Head of caudate nucleus (tissue), 42 donors: ENCODE measurements at regions not wholly inside any gene's neighbourhood (a gene's known extent, or its start where the extent isn't known, plus 50 kb on each side); places are given as distances from the start of the nearest gene placed in this dataset.
"Not testable (repeated sequence)": the region's sequence is repeated elsewhere in the genome, so short reads cannot be mapped to it uniquely, and the experiment has no call there.

Experiments used
- DNase-seq, 42 donors: peaks; one replicate each; pipeline versions ENCODE4 v3.0.0 to v3.0.0-alpha.2; 2020 to 2021; ENCODE audit warnings: mixed read lengths in 7 of 42
- intact Hi-C: fragments of 100-400 bp; cut with DNase I; formaldehyde crosslinking; loops from one replicate; pipeline ENCODE4 v1.15.0; 2022

GRCh38 chr16:64679976-64680690 lies 441.7 kb downstream of the CDH11 start:
- intact Hi-C loops = no loop called here
- DNase-seq = no peak

GRCh38 chr16:64669573-64669972 lies 452.3 kb downstream of the CDH11 start:
- no peak for DNase-seq
- intact Hi-C loops = no loop called here

- intact Hi-C loops = no loop called here
Measured at GRCh38 chr16:64667334-64667877, 454.5 kb downstream of the CDH11 start.

GRCh38 chr16:64662312-64662711 lies 459.6 kb downstream of the CDH11 start:
- intact Hi-C loops, DNase-seq: not testable (repeated sequence)

More at GRCh38 chr16:64667334-64667877, 454.5 kb downstream of the CDH11 start:
- DNase-seq = no peak

- DNase-seq = no peak
- intact Hi-C loops = no loop called here
Measured at GRCh38 chr16:64659866-64660265, 462.0 kb downstream of the CDH11 start.

GRCh38 chr16:64657316-64658011 lies 464.4 kb downstream of the CDH11 start:
- intact Hi-C loops = no loop called here
- no peak for DNase-seq

- intact Hi-C loops = no loop called here
- peak in 8 of 42 donors; percentile 6 to 47 (median 12) for DNase-seq
Measured at GRCh38 chr16:64656471-64656870, 465.4 kb downstream of the CDH11 start.

- no peak for DNase-seq
- intact Hi-C loops = no loop called here
Measured at GRCh38 chr16:64654178-64654577, 467.7 kb downstream of the CDH11 start.

- peak in 8 of 42 donors; percentile 5 to 43 (median 16) for DNase-seq
- intact Hi-C loops = no loop called here
Measured at GRCh38 chr16:64648282-64648681, 473.6 kb downstream of the CDH11 start.

- no peak for DNase-seq
- intact Hi-C loops = no loop called here
Measured at GRCh38 chr16:64641343-64641742, 480.5 kb downstream of the CDH11 start.

- intact Hi-C loops = no loop called here
- no peak for DNase-seq
Measured at GRCh38 chr16:64638766-64639165, 483.1 kb downstream of the CDH11 start.

GRCh38 chr16:64629622-64630021 lies 492.2 kb downstream of the CDH11 start:
- no peak for DNase-seq
- intact Hi-C loops = no loop called here

- peak in 36 of 42 donors; percentile 4 to 73 (median 44) for DNase-seq
- intact Hi-C loops = no loop called here
Measured at GRCh38 chr16:64627781-64628180, 494.1 kb downstream of the CDH11 start.

GRCh38 chr16:64627288-64627687 lies 494.6 kb downstream of the CDH11 start:
- DNase-seq = no peak
- intact Hi-C loops = no loop called here

- intact Hi-C loops = no loop called here
- no peak for DNase-seq
Measured at GRCh38 chr16:64626776-64627175, 495.1 kb downstream of the CDH11 start.

- intact Hi-C loops = no loop called here
Measured at GRCh38 chr16:64621616-64622015, 500.2 kb downstream of the CDH11 start.

GRCh38 chr16:64617836-64618476 lies 503.9 kb downstream of the CDH11 start:
- no peak for DNase-seq
- intact Hi-C loops = no loop called here

More at GRCh38 chr16:64621616-64622015, 500.2 kb downstream of the CDH11 start:
- no peak for DNase-seq

GRCh38 chr16:64615630-64616280 lies 506.1 kb downstream of the CDH11 start:
- DNase-seq = peak in 36 of 42 donors; percentile 5 to 72 (median 32)
- intact Hi-C loops = no loop called here

GRCh38 chr16:64596196-64596595 lies 525.7 kb downstream of the CDH11 start:
- intact Hi-C loops = no loop called here
- no peak for DNase-seq
